ENCODE measurements at regions not wholly inside any gene's neighbourhood (a gene's known extent, or its start where the extent isn't known, plus 50 kb on each side); places are given as distances from the start of the nearest gene placed in this dataset.

DNA sequence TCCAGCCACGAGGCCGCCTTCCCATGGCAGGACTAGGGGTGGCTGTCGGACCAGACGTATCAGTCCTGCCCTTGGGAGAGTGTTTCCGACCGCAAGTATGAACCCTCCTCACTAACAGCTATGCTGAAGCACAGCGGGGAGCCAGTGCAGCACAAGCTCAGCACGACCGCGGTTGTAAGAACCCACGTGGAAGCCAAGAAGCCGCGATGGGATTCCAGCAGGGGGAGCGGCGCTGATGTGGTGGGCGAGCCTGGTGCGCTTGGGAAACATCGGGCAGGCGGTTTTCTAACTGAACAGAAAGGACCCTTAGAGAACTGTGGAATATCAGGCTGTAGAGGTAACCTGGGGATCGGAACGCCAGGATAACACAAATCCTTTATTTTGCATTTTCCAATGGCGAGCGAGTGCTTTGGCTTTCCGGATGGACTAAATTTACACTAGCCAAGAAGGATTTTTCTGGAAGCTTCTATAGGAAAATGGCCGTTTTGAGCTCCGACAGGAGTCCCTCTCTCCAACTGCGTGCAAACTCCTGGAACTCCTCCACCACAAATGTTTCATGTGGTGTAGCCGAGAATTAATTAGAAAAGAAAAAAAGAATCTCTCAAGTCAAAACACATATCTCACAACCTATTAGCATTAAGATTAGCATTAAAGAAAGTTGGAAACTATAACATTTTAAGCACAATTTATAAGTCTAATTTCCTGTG is 132.0 kb upstream of the MYCN start:
- Mint-ChIP-seq H3K27me3 (ENCODE audit: low read depth) (peaks cover 15% of the 10 kb centered on the region), H3K27ac (no peak overlapping the region), H3K4me3 (no peak overlapping the region), H3K9me3 (peaks cover 9% of the 10 kb centered on the region), H3K36me3 (no peaks in the 10 kb centered on the region), H3K4me1 (peaks cover 55% of the 10 kb centered on the region)
- ATAC-seq (peak; percentile 35), DNase-seq (ENCODE audit: low spot score) (peak; percentile 54)
- TF ChIP-seq NFE2L1 (CRISPR knock-in tag; IDR thresholded peaks at IDR 0.05) (no peak), USF2 (CRISPR knock-in tag; IDR thresholded peaks at IDR 0.05) (0 out of 2 replicates have a peak, but pooled peaks have one; percentile 25), ETV6 (CRISPR knock-in tag; IDR thresholded peaks at IDR 0.05) (0 out of 2 replicates have a peak, but pooled peaks have one; percentile 20), ZBTB21 (CRISPR knock-in tag; IDR thresholded peaks at IDR 0.05; ENCODE audit: borderline replicate concordance) (0 out of 2 replicates have a peak, but pooled peaks have one; percentile 53), ESRRA (CRISPR knock-in tag; IDR thresholded peaks at IDR 0.05; ENCODE audit: borderline replicate concordance) (peak; percentile 53; the same call in 1 of the 2 replicates), ZNF138 (CRISPR knock-in tag; conservative IDR thresholded peaks at IDR 0.05) (0 out of 2 replicates have a peak, but pooled peaks have one; percentile 34), ZSCAN18 (CRISPR knock-in tag; IDR thresholded peaks at IDR 0.05) (0 out of 2 replicates have a peak, but pooled peaks have one; percentile 41)
- TF ChIP-seq, protein P1, sequence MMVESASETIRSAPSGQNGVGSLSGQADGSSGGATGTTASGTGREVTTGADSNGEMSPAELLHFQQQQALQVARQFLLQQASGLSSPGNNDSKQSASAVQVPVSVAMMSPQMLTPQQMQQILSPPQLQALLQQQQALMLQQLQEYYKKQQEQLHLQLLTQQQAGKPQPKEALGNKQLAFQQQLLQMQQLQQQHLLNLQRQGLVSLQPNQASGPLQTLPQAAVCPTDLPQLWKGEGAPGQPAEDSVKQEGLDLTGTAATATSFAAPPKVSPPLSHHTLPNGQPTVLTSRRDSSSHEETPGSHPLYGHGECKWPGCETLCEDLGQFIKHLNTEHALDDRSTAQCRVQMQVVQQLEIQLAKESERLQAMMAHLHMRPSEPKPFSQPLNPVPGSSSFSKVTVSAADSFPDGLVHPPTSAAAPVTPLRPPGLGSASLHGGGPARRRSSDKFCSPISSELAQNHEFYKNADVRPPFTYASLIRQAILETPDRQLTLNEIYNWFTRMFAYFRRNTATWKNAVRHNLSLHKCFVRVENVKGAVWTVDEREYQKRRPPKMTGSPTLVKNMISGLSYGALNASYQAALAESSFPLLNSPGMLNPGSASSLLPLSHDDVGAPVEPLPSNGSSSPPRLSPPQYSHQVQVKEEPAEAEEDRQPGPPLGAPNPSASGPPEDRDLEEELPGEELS (CRISPR knock-in tag; IDR thresholded peaks at IDR 0.05) = 0 out of 2 replicates have a peak, but pooled peaks have one; percentile 47
- TF ChIP-seq, protein P2, sequence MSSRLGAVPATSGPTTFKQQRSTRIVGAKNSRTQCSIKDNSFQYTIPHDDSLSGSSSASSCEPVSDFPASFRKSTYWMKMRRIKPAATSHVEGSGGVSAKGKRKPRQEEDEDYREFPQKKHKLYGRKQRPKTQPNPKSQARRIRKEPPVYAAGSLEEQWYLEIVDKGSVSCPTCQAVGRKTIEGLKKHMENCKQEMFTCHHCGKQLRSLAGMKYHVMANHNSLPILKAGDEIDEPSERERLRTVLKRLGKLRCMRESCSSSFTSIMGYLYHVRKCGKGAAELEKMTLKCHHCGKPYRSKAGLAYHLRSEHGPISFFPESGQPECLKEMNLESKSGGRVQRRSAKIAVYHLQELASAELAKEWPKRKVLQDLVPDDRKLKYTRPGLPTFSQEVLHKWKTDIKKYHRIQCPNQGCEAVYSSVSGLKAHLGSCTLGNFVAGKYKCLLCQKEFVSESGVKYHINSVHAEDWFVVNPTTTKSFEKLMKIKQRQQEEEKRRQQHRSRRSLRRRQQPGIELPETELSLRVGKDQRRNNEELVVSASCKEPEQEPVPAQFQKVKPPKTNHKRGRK (CRISPR knock-in tag; IDR thresholded peaks at IDR 0.05; ENCODE audit: borderline replicate concordance) = no peak
- TF ChIP-seq, protein P3, sequence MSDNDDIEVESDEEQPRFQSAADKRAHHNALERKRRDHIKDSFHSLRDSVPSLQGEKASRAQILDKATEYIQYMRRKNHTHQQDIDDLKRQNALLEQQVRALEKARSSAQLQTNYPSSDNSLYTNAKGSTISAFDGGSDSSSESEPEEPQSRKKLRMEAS (CRISPR knock-in tag; IDR thresholded peaks at IDR 0.05) = peak; percentile 65
- TF ChIP-seq, protein P4, sequence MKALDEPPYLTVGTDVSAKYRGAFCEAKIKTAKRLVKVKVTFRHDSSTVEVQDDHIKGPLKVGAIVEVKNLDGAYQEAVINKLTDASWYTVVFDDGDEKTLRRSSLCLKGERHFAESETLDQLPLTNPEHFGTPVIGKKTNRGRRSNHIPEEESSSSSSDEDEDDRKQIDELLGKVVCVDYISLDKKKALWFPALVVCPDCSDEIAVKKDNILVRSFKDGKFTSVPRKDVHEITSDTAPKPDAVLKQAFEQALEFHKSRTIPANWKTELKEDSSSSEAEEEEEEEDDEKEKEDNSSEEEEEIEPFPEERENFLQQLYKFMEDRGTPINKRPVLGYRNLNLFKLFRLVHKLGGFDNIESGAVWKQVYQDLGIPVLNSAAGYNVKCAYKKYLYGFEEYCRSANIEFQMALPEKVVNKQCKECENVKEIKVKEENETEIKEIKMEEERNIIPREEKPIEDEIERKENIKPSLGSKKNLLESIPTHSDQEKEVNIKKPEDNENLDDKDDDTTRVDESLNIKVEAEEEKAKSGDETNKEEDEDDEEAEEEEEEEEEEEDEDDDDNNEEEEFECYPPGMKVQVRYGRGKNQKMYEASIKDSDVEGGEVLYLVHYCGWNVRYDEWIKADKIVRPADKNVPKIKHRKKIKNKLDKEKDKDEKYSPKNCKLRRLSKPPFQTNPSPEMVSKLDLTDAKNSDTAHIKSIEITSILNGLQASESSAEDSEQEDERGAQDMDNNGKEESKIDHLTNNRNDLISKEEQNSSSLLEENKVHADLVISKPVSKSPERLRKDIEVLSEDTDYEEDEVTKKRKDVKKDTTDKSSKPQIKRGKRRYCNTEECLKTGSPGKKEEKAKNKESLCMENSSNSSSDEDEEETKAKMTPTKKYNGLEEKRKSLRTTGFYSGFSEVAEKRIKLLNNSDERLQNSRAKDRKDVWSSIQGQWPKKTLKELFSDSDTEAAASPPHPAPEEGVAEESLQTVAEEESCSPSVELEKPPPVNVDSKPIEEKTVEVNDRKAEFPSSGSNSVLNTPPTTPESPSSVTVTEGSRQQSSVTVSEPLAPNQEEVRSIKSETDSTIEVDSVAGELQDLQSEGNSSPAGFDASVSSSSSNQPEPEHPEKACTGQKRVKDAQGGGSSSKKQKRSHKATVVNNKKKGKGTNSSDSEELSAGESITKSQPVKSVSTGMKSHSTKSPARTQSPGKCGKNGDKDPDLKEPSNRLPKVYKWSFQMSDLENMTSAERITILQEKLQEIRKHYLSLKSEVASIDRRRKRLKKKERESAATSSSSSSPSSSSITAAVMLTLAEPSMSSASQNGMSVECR (CRISPR knock-in tag; IDR thresholded peaks at IDR 0.05; ENCODE audit: borderline replicate concordance) = 0 out of 2 replicates have a peak, but pooled peaks have one; percentile 16
- TF ChIP-seq, protein P5, sequence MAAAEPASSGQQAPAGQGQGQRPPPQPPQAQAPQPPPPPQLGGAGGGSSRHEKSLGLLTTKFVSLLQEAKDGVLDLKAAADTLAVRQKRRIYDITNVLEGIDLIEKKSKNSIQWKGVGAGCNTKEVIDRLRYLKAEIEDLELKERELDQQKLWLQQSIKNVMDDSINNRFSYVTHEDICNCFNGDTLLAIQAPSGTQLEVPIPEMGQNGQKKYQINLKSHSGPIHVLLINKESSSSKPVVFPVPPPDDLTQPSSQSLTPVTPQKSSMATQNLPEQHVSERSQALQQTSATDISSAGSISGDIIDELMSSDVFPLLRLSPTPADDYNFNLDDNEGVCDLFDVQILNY (CRISPR knock-in tag; IDR thresholded peaks at IDR 0.05) = no peak
- ChIA-PET POLR2A (interaction anchor here (0.5 to 1.8 kb wide), 3 partner anchors 131 to 611 kb away, joined by 3 to 4 read pairs (median 4); no protein-coding TSS in a partner anchor), CTCF (interaction anchor here (0.7 to 2.5 kb wide), 4 partner anchors 9 to 131 kb away, joined by 3 to 10 read pairs (median 6); no protein-coding TSS in a partner anchor)
